ENCODE measurements at regions not wholly inside any gene's neighbourhood (a gene's known extent, or its start where the extent isn't known, plus 50 kb on each side); places are given as distances from the start of the nearest gene placed in this dataset.

GRCh38 chr20:57001126-57001767 is 265.2 kb downstream of the BMP7 start:
- TF ChIP-seq CTCF (conservative IDR thresholded peaks at IDR 0.05; ENCODE audit: low read depth, low read length) (no peak), EZH2phosphoT487 (IDR thresholded peaks at IDR 0.05; ENCODE audit: borderline replicate concordance, low read length) (no peak), EZH2 (IDR thresholded peaks at IDR 0.05; ENCODE audit: low read length, unreplicated experiment) (no peak)

Data from PC-3 (cell line).